Naive B cell (primary cell): ENCODE measurements at regions not wholly inside any gene's neighbourhood (a gene's known extent, or its start where the extent isn't known, plus 50 kb on each side); places are given as distances from the start of the nearest gene placed in this dataset.

Source experiments
- ATAC-seq, 2 donors: fragments of 150-1000 bp; cut with Tn5 transposase; 2 replicates each; pipeline ENCODE4 v1.10.0; 2021; ENCODE audit warnings: low read depth in 2 of 2, mild to moderate bottlenecking in 2 of 2, moderate library complexity in 2 of 2
- DNase-seq: peaks from one replicate; pipeline ENCODE4 v3.0.0; 2022
- H3K27ac Mint-ChIP-seq, 6 donors: one replicate each; pipeline ENCODE4 v1.8.0; 2020 to 2022; ENCODE audit warnings: mild to moderate bottlenecking in 6 of 6, mixed read lengths in 6 of 6, moderate library complexity in 5 of 6, inconsistent platforms in 2 of 6
- H3K27me3 Mint-ChIP-seq, 3 donors: one replicate each; pipeline ENCODE4 v1.8.0; 2021 to 2022; ENCODE audit warnings: mixed read lengths in 3 of 3, mild to moderate bottlenecking in 1 of 3
- H3K36me3 Mint-ChIP-seq, 2 donors: one replicate each; pipeline ENCODE4 v1.8.0; 2020 to 2022; ENCODE audit warnings: mixed read lengths in 2 of 2, inconsistent platforms in 1 of 2, mild to moderate bottlenecking in 1 of 2
- H3K4me1 Mint-ChIP-seq, 3 donors: one replicate each; pipeline ENCODE4 v1.8.0; 2020 to 2022; ENCODE audit warnings: mixed read lengths in 3 of 3, inconsistent platforms in 1 of 3, mild to moderate bottlenecking in 1 of 3, moderate library complexity in 1 of 3
- H3K4me3 Mint-ChIP-seq, 8 donors: one replicate each; pipeline ENCODE4 v1.8.0; 2020 to 2022; ENCODE audit warnings: mild to moderate bottlenecking in 8 of 8, mixed read lengths in 8 of 8, moderate library complexity in 8 of 8, inconsistent platforms in 2 of 8
- H3K9me3 Mint-ChIP-seq, 7 donors: one replicate each; pipeline ENCODE4 v1.8.0; 2020 to 2022; ENCODE audit warnings: mixed read lengths in 7 of 7, mild to moderate bottlenecking in 5 of 7, inconsistent platforms in 2 of 7, moderate library complexity in 1 of 7

DNA sequence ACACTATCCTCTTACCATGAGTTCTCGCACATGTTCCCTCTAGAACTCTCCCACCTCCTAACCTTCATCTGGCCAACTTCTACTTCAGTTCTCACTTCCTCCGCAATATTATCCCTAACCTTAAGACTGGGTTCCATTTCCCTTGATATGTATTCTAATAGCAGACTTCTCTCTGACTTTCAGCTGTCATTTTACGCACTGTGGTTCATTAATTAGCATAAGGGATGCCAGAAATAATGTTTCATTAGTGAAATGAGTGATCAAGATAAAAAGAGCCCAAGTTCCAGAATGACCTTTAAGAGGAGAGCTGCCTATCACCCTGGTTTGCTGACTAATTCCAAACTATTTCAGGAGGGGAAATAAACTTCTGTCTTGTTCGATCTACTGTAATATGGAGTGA is 108.6 kb upstream of the CCDC150 start:
- no peaks in the 10 kb centered on the region for H3K4me1 Mint-ChIP-seq
- no peak overlapping the region for H3K27ac Mint-ChIP-seq
- ATAC-seq (no peak), DNase-seq (no peak)
- H3K9me3 Mint-ChIP-seq: peaks cover 0 to 6% (median 2%) of the 10 kb centered on the region in 7 donors
- peaks cover 4 to 19% (median 7%) of the 10 kb centered on the region in 3 donors for H3K27me3 Mint-ChIP-seq
- H3K4me3 Mint-ChIP-seq: no peak overlapping the region
- H3K36me3 Mint-ChIP-seq: no peaks in the 10 kb centered on the region

DNA sequence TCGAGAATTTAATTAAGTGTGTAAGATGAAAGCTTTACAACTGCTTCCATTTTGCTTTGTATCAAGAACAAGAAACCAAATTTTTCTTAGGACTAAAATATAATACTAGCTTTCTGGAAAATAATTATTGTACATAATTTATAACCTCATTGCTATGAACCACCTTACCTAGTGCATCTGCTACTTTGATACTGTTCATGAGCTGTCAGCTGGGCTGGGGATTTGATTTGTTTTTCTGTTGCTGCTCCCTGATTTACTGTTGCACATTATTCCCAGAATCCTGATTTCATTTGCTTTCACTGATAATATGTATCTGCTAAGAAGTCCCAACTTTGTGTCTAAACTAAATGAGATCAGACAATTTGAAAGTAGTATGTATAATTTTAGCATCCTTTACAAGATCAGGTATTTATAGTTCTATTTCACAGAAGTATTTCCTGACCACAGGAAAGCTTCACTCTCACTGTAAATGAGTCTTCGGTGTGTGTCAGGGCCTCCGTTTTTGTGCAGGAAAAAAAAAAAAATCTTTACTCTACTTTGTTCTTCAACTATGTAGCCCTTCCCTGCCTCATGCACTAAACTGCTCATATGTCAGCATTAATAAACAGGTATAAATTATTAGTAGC is 105.6 kb upstream of the CCDC150 start:
- H3K27me3 Mint-ChIP-seq: peaks cover 7 to 26% (median 10%) of the 10 kb centered on the region in 3 donors
- H3K27ac Mint-ChIP-seq: no peak overlapping the region
- no peak overlapping the region for H3K4me3 Mint-ChIP-seq
- no peaks in the 10 kb centered on the region for H3K4me1 Mint-ChIP-seq
- H3K9me3 Mint-ChIP-seq: peaks cover 0 to 6% (median 0%) of the 10 kb centered on the region in 7 donors
- DNase-seq (no peak), ATAC-seq (no peak)
- no peaks in the 10 kb centered on the region for H3K36me3 Mint-ChIP-seq

DNA sequence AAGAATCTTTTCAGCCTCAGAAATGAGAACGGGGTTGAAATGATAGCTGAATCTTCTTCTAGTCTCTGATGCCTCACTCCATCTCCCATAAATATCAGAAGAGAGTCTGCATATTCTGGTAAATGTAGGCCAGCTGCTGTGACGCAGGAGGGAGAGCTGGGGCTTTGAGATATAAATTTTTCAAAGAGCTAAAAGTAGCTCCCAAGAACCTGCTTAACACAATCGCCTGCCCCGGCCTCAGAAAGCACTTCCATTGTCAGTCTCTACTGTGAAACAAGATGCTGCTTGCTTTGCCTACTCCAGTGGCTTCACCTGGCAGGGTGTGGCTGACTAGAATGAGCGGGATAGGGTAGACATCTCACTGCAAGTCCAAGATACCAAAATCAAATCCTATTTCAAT is 105.0 kb upstream of the CCDC150 start:
- no peak overlapping the region for H3K4me3 Mint-ChIP-seq
- DNase-seq (no peak), ATAC-seq (no peak)
- no peaks in the 10 kb centered on the region for H3K4me1 Mint-ChIP-seq
- peak overlapping the region in 1 of 6 donors; percentile 23 for H3K27ac Mint-ChIP-seq
- peaks cover 7 to 26% (median 10%) of the 10 kb centered on the region in 3 donors for H3K27me3 Mint-ChIP-seq
- no peaks in the 10 kb centered on the region for H3K36me3 Mint-ChIP-seq
- peaks cover 0 to 6% (median 0%) of the 10 kb centered on the region in 7 donors for H3K9me3 Mint-ChIP-seq

DNA sequence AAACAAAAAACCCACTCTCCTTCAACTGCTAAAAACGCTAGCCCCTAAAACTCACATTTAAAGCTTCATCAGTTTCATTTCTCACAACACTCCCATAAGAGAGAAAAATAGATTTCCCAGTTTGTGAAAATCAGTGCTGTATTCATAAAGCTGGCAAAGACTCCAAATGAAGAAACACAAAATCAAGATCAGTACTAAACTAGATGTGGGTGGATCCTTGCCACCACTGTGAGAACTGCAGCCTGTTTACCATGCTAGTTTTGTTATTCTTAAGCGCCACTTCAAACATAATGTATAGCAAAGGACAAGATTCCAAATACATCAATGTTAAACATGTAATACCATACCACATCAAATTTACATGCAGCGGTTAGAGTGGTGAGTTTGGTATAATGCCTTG is 104.5 kb upstream of the CCDC150 start:
- Mint-ChIP-seq H3K4me3 (no peak overlapping the region), H3K9me3 (peaks cover 0 to 6% (median 0%) of the 10 kb centered on the region in 7 donors), H3K27me3 (peaks cover 7 to 26% (median 10%) of the 10 kb centered on the region in 3 donors), H3K27ac (peak overlapping the region in 1 of 6 donors; percentile 23), H3K36me3 (no peaks in the 10 kb centered on the region), H3K4me1 (no peaks in the 10 kb centered on the region)
- ATAC-seq (no peak), DNase-seq (no peak)

DNA sequence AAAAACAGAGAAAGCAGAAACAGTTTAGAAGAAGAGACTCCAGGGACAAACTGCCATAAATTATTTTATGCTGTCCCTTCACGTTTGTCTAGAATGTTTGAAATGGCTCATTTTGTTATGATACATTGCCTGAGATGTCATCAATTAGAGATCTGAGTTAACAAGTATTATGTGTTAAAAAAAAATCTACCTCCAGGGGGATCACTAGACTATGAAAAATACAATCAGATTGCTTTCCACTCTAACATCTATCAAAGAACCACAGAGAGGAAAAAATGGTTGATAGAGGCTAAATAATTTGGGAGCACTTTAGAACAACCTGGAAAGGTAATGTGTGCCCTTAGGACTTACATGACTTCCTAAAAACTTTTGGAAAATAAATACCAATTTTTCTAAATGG is 103.8 kb upstream of the CCDC150 start:
- no peaks in the 10 kb centered on the region for H3K4me1 Mint-ChIP-seq
- no peak for DNase-seq
- peaks cover 0 to 6% (median 0%) of the 10 kb centered on the region in 7 donors for H3K9me3 Mint-ChIP-seq
- H3K27ac Mint-ChIP-seq: no peak overlapping the region
- peaks cover 9 to 26% (median 10%) of the 10 kb centered on the region in 3 donors for H3K27me3 Mint-ChIP-seq
- ATAC-seq: no peak
- H3K4me3 Mint-ChIP-seq: no peak overlapping the region
- no peaks in the 10 kb centered on the region for H3K36me3 Mint-ChIP-seq

DNA sequence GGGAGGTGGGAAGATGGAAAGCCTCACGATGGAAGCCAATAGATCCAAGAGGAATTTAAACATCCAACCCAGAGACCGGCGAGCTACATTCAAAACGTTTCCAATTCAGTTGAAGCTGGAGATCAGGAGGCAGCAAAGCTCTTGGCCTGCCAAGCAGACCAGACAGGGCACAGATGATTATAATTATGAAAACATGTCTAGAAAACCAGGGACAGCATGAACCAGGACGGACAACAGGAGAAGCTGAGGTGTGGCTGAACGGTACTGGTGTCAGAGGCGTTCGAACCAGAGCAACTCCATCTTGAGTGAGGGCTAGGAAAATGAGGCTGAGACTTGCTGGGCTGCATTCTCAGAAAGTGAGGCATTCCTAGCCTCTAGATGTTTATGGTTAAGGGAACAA is 102.2 kb upstream of the CCDC150 start:
- Mint-ChIP-seq H3K4me1 (no peaks in the 10 kb centered on the region), H3K4me3 (no peak overlapping the region), H3K9me3 (peaks cover 0 to under 1% (median 0%) of the 10 kb centered on the region in 7 donors), H3K27me3 (peaks cover 5 to 21% (median 8%) of the 10 kb centered on the region in 3 donors), H3K27ac (no peak overlapping the region), H3K36me3 (no peaks in the 10 kb centered on the region)
- DNase-seq (no peak), ATAC-seq (no peak)

DNA sequence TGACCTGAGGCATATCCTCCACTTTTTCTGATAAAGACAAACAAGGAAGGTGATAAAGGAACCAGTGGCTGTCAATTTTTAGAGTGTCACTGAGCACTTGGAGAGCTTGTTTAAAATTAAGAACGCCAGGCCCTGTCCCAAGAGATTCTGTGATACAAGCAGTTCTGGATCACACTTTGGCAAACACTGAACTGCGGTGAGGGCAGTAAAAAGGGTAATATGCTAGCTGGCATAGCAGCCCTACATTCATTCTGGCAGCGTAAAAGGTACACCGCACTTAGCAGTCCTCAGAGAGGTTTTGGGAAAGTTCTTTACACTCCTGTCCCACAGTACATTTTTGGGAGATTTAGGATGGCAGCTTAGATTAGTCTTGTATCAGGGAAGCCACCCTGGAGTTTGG is 101.3 kb upstream of the CCDC150 start:
- Mint-ChIP-seq H3K9me3 (no peaks in the 10 kb centered on the region), H3K4me1 (no peaks in the 10 kb centered on the region), H3K36me3 (no peaks in the 10 kb centered on the region), H3K27me3 (peaks cover 5 to 21% (median 8%) of the 10 kb centered on the region in 3 donors), H3K4me3 (no peak overlapping the region), H3K27ac (no peak overlapping the region)
- DNase-seq: no peak
- no peak for ATAC-seq

DNA sequence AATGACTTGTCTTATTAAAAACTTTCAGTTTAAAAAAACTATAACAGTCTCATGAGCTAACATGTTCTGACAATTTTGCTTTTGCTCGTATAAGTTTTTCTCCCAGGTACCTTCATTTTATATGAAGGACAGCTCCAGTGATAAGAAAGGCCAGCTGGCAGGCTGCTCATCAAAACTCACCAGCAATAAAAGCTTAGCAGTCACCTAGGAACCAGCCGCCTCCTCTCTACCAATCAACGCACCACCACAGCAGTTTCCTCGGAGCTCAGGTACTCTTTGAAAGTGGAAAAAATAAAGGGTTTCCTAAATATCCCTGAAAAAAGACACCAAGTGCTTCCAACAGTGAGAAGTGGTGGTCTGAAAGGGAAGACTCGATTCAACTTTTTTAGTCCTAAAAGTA is 100.9 kb upstream of the CCDC150 start:
- Mint-ChIP-seq H3K27ac (no peak overlapping the region), H3K27me3 (peaks cover 5 to 21% (median 8%) of the 10 kb centered on the region in 3 donors), H3K4me1 (no peaks in the 10 kb centered on the region), H3K36me3 (no peaks in the 10 kb centered on the region), H3K9me3 (no peaks in the 10 kb centered on the region), H3K4me3 (no peak overlapping the region)
- no peak for ATAC-seq
- no peak for DNase-seq

DNA sequence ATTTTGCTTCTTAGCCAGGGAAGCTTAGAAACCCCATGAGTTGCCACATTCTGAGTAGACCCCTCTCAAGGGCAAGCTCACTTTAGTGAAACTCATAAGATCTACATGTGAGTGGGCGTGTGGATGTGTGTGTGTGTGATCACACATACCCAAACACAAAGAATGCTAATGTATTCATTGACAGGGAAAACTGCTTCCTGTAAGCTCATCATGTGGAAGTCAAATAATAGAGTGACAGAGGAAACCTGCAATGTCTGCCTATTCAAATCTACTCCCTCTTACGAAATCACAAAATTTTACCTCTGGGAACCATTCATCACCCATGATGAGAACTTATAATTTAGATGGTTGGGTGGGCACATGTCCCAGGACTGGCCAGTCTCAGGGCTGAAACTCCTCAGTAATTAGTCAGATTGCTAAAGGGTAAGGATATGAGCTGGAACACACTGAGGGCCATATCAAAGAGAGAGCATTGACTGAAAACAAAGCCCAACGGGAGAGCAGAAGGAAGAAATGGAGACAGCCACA is 94.5 kb upstream of the CCDC150 start:
- no peak for ATAC-seq

DNA sequence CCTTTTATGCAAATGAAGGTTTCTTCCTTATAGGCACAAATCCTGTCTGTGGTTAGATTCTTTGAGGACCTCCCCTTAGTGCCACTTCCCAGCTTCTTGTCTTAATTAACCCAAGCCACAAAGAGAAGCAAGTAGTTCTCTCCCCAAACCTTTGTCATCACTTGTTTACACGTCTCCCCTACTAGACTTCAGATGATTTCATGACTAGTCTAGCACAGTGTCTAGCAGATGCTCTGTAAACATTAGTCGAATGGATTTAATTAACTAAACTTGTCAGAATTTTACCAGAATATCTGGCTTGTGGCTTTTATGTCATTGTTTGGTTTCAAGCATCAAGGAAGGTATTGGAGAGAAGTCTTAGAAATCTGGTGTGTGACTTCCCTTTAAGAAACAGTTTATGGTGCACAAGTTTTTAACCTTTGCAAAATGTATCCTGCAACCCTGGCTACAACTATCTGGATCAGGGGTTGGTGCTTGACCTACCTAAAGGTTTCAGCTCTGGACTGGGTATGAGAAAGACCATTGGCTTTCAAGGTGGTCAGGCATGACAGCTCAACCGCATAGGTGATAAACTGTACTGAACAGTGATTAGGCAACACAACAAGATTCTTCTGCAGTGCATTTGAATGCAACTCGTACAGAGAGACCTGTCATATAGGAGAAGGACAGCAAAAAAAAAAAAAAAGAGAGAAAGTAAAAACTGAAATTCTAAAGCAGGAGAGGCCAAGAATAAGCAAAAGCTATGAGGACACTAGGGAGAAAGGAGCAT is 93.2 kb upstream of the CCDC150 start:
- H3K36me3 Mint-ChIP-seq: no peaks in the 10 kb centered on the region
- no peak for DNase-seq

More for the DNA sequence above, 94.5 kb upstream of the CCDC150 start:
- no peak for DNase-seq
- Mint-ChIP-seq H3K9me3 (no peaks in the 10 kb centered on the region), H3K4me1 (no peaks in the 10 kb centered on the region), H3K27me3 (peaks cover 8 to 40% (median 35%) of the 10 kb centered on the region in 3 donors), H3K27ac (no peak overlapping the region), H3K36me3 (no peaks in the 10 kb centered on the region), H3K4me3 (no peak overlapping the region)

DNA sequence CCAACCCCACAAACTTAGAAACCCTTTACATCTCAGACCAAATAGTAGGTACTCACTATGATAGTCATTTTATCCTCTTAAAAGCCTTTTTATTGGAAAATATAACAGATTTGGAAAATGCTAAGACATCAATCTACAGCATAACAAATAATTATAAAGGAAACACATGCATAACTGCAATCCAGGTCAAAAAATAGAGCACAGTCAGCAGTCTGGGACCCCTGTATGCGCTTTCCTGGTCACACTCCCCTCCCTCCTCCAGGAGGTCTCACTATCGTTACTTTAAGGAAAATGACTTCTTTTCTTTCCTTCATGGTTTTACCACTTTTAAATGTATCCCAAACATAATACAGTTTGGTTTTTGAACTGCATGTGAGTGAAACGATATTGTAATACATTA is 90.5 kb upstream of the CCDC150 start:
- Mint-ChIP-seq H3K4me3 (no peak overlapping the region), H3K27ac (no peak overlapping the region), H3K27me3 (peaks cover 14 to 32% (median 29%) of the 10 kb centered on the region in 3 donors), H3K4me1 (no peaks in the 10 kb centered on the region), H3K9me3 (no peaks in the 10 kb centered on the region), H3K36me3 (no peaks in the 10 kb centered on the region)
- ATAC-seq: no peak
- DNase-seq: no peak

More for the DNA sequence above, 93.2 kb upstream of the CCDC150 start:
- ATAC-seq: no peak
- Mint-ChIP-seq H3K4me3 (no peak overlapping the region), H3K4me1 (no peaks in the 10 kb centered on the region), H3K27me3 (peaks cover 8 to 32% (median 29%) of the 10 kb centered on the region in 3 donors), H3K9me3 (no peaks in the 10 kb centered on the region), H3K27ac (peak overlapping the region in 1 of 6 donors; percentile 71)

DNA sequence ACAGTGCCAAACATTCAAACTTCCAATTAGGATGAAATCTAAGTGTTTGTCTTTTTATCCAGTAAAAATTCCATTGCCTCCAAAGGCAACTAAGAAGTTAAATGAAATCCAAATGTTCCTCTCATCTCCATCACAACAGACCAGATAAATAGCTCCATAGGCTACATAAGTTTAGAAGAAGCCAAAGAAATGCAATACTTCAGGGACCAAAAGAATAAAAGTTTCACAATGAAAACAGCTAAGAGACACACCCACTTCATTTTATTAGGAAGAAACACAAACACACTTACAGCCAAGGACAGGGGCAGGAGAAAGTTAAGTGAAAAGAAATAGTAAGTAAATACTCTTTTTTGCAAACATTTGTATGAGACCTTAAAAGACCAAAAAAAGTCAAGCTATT is 88.5 kb upstream of the CCDC150 start:
- Mint-ChIP-seq H3K9me3 (no peaks in the 10 kb centered on the region), H3K4me3 (no peak overlapping the region), H3K36me3 (no peaks in the 10 kb centered on the region), H3K27ac (no peak overlapping the region), H3K4me1 (no peaks in the 10 kb centered on the region), H3K27me3 (peaks cover 14 to 20% (median 16%) of the 10 kb centered on the region in 3 donors)
- DNase-seq: no peak
- no peak for ATAC-seq

DNA sequence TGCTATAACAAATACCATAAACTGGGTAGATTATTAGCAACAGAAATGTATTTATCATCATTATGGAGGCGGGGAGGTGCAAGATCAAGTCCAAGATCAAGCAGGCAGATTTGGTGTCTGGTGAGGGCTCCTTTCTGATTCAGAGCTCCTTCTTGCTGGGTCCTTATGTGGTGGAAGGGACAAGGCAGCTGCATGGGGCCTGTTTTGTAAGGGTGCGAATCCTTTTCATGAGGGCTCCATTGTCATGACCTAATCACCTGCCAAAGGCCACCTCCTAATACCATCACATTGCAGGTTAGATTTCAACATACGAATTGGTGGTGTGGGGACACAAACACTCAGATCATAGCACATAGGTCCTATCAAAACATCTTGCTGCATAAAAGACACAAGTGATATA is 84.4 kb upstream of the CCDC150 start:
- Mint-ChIP-seq H3K4me1 (no peaks in the 10 kb centered on the region), H3K36me3 (no peaks in the 10 kb centered on the region), H3K27ac (no peak overlapping the region), H3K4me3 (no peak overlapping the region), H3K9me3 (peaks cover 0 to 3% (median 0%) of the 10 kb centered on the region in 7 donors), H3K27me3 (peaks cover 0 to 13% (median 7%) of the 10 kb centered on the region in 3 donors)
- DNase-seq: no peak
- ATAC-seq: no peak

DNA sequence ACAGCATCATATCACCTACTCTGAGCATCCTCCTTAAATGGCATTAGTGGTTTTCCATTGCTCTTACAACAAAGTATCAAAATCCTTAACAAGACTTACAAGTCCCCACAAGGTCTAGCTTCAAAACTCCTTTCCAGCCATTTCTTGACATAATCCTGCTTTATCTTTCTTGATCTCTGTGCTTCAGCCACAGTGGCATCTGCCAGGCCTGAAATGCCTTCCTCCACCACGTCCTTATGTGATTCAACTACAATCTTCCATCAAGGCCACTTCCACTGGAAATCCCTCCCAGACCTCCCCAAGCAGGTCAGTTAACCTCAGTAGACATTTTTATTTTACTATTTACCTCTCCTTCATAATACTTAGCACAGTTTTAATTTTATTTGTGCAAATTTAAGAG is 83.8 kb upstream of the CCDC150 start:
- no peak for DNase-seq
- H3K4me3 Mint-ChIP-seq: no peak overlapping the region
- no peak for ATAC-seq
- H3K36me3 Mint-ChIP-seq: peaks cover 0 to 1% of the 10 kb centered on the region in 2 donors
- H3K27ac Mint-ChIP-seq: peak overlapping the region in 1 of 6 donors; percentile 7
- H3K27me3 Mint-ChIP-seq: peaks cover 0 to 13% (median 7%) of the 10 kb centered on the region in 3 donors
- no peaks in the 10 kb centered on the region for H3K4me1 Mint-ChIP-seq
- H3K9me3 Mint-ChIP-seq: peaks cover 0 to 7% (median 2%) of the 10 kb centered on the region in 7 donors
